Calu3 (cell line): ENCODE measurements at regions not wholly inside any gene's neighbourhood (a gene's known extent, or its start where the extent isn't known, plus 50 kb on each side); places are given as distances from the start of the nearest gene placed in this dataset.

Source experiments
- BruUV-seq: library from RNA; stranded (reverse); fragments of 400-500 nt; replicated peaks from 2 replicates; lab custom pipeline; 2021; lab: Mats Ljungman, UMichigan
- CTCF ChIA-PET: fragments of 300-600 bp; sonication (Branson Sonifier 250); formaldehyde crosslinking; loops from one replicate; lab custom pipeline; 2022; ENCODE audit warnings: antibody characterized with exemption; lab: Charles Lee
- DNase-seq: peaks from one replicate; pipeline ENCODE4 v3.0.0; 2022
- H3K27ac Mint-ChIP-seq: one replicate; pipeline ENCODE4 v1.8.0; 2022; ENCODE audit warnings: mixed read lengths; ENCODE audit not compliant: unreplicated experiment
- H3K27me3 Mint-ChIP-seq: one replicate; pipeline ENCODE4 v1.8.0; 2022; ENCODE audit warnings: mixed read lengths; ENCODE audit not compliant: unreplicated experiment
- H3K36me3 Mint-ChIP-seq: one replicate; pipeline ENCODE4 v1.8.0; 2022; ENCODE audit warnings: mild to moderate bottlenecking, moderate library complexity, mixed read lengths; ENCODE audit not compliant: insufficient read depth, unreplicated experiment
- H3K4me1 Mint-ChIP-seq: one replicate; pipeline ENCODE4 v1.8.0; 2022; ENCODE audit warnings: mild to moderate bottlenecking, low read depth, mixed read lengths; ENCODE audit not compliant: unreplicated experiment
- H3K4me3 Mint-ChIP-seq: one replicate; pipeline ENCODE4 v1.8.0; 2022; ENCODE audit warnings: mild to moderate bottlenecking, low read depth, moderate library complexity, mixed read lengths; ENCODE audit not compliant: unreplicated experiment
- H3K9me3 Mint-ChIP-seq: one replicate; pipeline ENCODE4 v1.8.0; 2022; ENCODE audit warnings: low read depth, mixed read lengths; ENCODE audit not compliant: unreplicated experiment
- intact Hi-C: fragments of 100-400 bp; cut with micrococcal nuclease; formaldehyde crosslinking; loops from one replicate; pipeline ENCODE4 v1.10.0; 2022; ENCODE audit not compliant: unreplicated experiment
- TF ChIP-seq, protein P1 (sequence below): fragments of 200-600 bp; IDR thresholded peaks from one replicate; pipeline ENCODE4 v1.8.0; 2022; ENCODE audit warnings: antibody characterized with exemption; ENCODE audit not compliant: unreplicated experiment

DNA sequence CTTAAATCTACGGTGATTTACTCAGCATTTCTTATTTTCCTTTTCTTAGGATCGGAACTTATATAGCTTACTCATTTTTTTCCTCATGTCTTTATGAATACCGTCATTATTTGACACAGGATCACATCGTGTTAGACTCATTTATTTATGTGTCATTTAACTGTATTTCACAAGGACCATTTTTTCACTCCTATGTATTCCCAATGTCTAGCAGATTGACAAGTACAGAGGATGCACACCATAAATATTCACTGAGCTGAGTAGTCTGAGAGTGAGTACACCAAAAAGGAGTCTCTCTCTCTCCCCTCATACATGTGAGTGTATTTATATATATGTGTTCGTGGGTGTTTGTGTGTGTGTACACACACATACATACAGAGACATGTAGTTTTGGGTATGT, 573.5 kb downstream of the RNF144A start:
- Mint-ChIP-seq H3K4me1 (peaks cover 10% of the 10 kb centered on the region), H3K4me3 (no peak overlapping the region), H3K27me3 (no peaks in the 10 kb centered on the region), H3K36me3 (no peaks in the 10 kb centered on the region), H3K9me3 (peaks cover 6% of the 10 kb centered on the region), H3K27ac (no peak overlapping the region)
- intact Hi-C loops, result no loop called here
- TF ChIP-seq, protein P1, sequence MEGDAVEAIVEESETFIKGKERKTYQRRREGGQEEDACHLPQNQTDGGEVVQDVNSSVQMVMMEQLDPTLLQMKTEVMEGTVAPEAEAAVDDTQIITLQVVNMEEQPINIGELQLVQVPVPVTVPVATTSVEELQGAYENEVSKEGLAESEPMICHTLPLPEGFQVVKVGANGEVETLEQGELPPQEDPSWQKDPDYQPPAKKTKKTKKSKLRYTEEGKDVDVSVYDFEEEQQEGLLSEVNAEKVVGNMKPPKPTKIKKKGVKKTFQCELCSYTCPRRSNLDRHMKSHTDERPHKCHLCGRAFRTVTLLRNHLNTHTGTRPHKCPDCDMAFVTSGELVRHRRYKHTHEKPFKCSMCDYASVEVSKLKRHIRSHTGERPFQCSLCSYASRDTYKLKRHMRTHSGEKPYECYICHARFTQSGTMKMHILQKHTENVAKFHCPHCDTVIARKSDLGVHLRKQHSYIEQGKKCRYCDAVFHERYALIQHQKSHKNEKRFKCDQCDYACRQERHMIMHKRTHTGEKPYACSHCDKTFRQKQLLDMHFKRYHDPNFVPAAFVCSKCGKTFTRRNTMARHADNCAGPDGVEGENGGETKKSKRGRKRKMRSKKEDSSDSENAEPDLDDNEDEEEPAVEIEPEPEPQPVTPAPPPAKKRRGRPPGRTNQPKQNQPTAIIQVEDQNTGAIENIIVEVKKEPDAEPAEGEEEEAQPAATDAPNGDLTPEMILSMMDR, result no peak
- DNase-seq, result no peak
- CTCF ChIA-PET, result no interaction called here
- no TSS peak for BruUV-seq

DNA sequence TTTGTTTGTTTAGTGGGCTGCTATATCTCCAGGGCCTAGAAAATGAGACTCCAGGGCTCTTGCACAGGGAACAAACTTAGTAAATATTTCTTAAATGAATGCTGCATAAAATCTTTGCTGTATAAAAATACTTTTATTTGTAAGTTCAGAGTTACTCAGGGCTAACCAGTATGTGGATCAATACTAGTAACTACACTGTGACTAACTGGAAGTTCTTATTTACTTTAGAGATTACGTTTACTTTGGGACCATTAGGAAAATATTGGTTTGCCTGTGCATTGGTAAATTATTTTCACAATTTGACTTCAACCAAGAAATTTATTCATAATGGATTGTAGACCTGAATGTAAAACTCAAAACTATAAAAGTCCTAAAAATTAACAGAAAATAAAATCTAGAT, 575.5 kb downstream of the RNF144A start:
- Mint-ChIP-seq H3K36me3 (no peaks in the 10 kb centered on the region), H3K4me1 (peaks cover 10% of the 10 kb centered on the region), H3K27ac (no peak overlapping the region), H3K27me3 (no peaks in the 10 kb centered on the region), H3K4me3 (no peak overlapping the region), H3K9me3 (peaks cover 6% of the 10 kb centered on the region)
- CTCF ChIA-PET, result no interaction called here
- DNase-seq, result no peak
- intact Hi-C loops, result no loop called here
- TF ChIP-seq, protein P1, result no peak
- BruUV-seq, result no TSS peak

DNA sequence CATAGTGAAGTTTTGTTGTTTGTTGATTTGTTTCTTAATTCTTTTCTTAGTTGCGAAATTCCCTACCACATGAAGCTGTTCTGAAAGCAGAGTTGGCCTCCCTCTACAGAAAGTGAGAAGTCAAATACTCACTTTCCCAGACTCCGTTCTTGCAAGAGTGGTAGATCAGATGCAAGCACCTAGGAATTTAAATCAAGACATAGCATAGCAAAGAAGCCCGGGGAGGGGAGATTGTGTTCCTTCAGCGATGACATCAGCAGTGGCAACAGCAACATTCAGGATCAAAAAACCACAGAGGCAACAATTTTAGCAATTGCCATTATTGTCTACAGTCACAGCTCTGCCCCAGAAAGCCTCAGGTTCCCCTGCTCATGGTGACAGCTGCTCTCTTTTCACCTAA, 580.0 kb downstream of the RNF144A start:
- Mint-ChIP-seq H3K27me3 (no peaks in the 10 kb centered on the region), H3K9me3 (peaks cover 4% of the 10 kb centered on the region), H3K36me3 (no peaks in the 10 kb centered on the region), H3K4me3 (no peak overlapping the region), H3K27ac (no peak overlapping the region), H3K4me1 (peaks cover 6% of the 10 kb centered on the region)
- intact Hi-C loops, result no loop called here
- BruUV-seq, result no TSS peak
- no peak for DNase-seq
- CTCF ChIA-PET, result no interaction called here
- TF ChIP-seq, protein P1, result no peak

DNA sequence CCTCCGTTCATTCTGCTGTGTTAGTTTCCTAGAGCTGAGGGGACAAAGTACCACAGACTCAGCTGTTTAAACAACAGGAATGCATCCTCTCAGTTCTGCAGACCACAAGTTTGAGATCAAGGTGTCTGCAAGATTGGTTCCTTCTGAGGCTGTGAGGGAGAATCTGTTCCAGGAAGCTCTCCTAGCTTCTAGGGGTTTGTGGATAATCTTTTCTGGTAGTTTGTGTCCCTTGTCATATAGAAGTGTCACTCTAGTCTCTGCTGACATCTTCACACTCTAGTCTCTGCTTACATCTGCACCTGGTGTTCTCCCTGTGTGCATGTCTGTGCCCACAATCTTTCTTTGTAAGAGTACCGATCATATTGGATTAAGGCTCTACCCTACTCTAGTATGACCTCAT, 581.8 kb downstream of the RNF144A start:
- H3K27ac Mint-ChIP-seq, result no peak overlapping the region
- DNase-seq, result no peak
- H3K36me3 Mint-ChIP-seq, result no peaks in the 10 kb centered on the region
- no peaks in the 10 kb centered on the region for H3K27me3 Mint-ChIP-seq
- H3K4me1 Mint-ChIP-seq, result no peaks in the 10 kb centered on the region
- CTCF ChIA-PET, result no interaction called here
- H3K9me3 Mint-ChIP-seq, result peaks cover under 1% of the 10 kb centered on the region
- BruUV-seq, result no TSS peak
- no peak overlapping the region for H3K4me3 Mint-ChIP-seq
- TF ChIP-seq, protein P1, result no peak
- intact Hi-C loops, result no loop called here
